SU-DHL-6 (cell line): ENCODE measurements at regions not wholly inside any gene's neighbourhood (a gene's known extent, or its start where the extent isn't known, plus 50 kb on each side); places are given as distances from the start of the nearest gene placed in this dataset.

Source experiments
- H2AFZ ChIP-seq: fragments of 200-600 bp; sonication (generic); 2 replicates; pipeline ENCODE4 v1.6.1; 2014; ENCODE audit warnings: low read depth, mild to moderate bottlenecking, moderate library complexity, mixed read lengths, antibody characterized with exemption, low read length; ENCODE audit not compliant: severe bottlenecking
- H3F3A ChIP-seq: fragments of 200-600 bp; shearing (Covaris generic); 2 replicates; pipeline ENCODE4 v1.6.0; 2016; ENCODE audit warnings: antibody characterized with exemption, mild to moderate bottlenecking; ENCODE audit not compliant: insufficient read depth
- H3K27ac ChIP-seq: fragments of 200-600 bp; sonication (generic); 2 replicates; pipeline ENCODE4 v1.5.1; 2016; ENCODE audit warnings: low read depth, mild to moderate bottlenecking, low read length, moderate library complexity, mixed read lengths
- H3K27me3 ChIP-seq: fragments of 200-600 bp; sonication (generic), shearing (Covaris generic); 2 replicates; pipeline ENCODE4 v1.6.0; 2014; ENCODE audit warnings: mild to moderate bottlenecking, low read length
- H3K36me3 ChIP-seq: fragments of 200-600 bp; sonication (generic); 2 replicates; pipeline ENCODE4 v1.6.1; 2014; ENCODE audit warnings: mild to moderate bottlenecking, low read length, mixed read lengths
- H3K4me2 ChIP-seq: fragments of 300-600, 200-600 bp; shearing (Covaris generic), sonication (generic); 2 replicates; pipeline ENCODE4 v1.6.0; 2014; ENCODE audit warnings: low read length, low read depth, mild to moderate bottlenecking; ENCODE audit not compliant: poor library complexity, severe bottlenecking
- H3K4me3 ChIP-seq: fragments of 200-600 bp; sonication (generic); 2 replicates; pipeline ENCODE4 v1.5.1; 2014; ENCODE audit warnings: antibody characterized with exemption, low read length, mild to moderate bottlenecking, mixed read lengths; ENCODE audit not compliant: insufficient read depth, poor library complexity, severe bottlenecking
- H3K79me2 ChIP-seq: fragments of 200-600 bp; sonication (generic); 2 replicates; pipeline ENCODE4 v1.6.1; 2014; ENCODE audit warnings: mild to moderate bottlenecking, low read length, moderate library complexity; ENCODE audit not compliant: insufficient read depth
- H3K9ac ChIP-seq: fragments of 200-600 bp; sonication (generic); 2 replicates; pipeline ENCODE4 v1.7.0; 2014; ENCODE audit warnings: mild to moderate bottlenecking, low read length
- H3K9me2 ChIP-seq: fragments of 200-600 bp; sonication (generic); replicated peaks from 2 replicates; pipeline ENCODE4 v1.6.1; 2014; ENCODE audit warnings: low read length; ENCODE audit not compliant: insufficient read depth
- H3K9me3 ChIP-seq: fragments of 200-600 bp; sonication (generic); 2 replicates; pipeline ENCODE4 v1.6.1; 2014; ENCODE audit warnings: low read length, mixed read lengths; ENCODE audit not compliant: insufficient read depth
- H4K20me1 ChIP-seq: fragments of 200-600 bp; sonication (generic); 2 replicates; pipeline ENCODE4 v1.6.1; 2014; ENCODE audit warnings: low read depth, mild to moderate bottlenecking, antibody characterized with exemption, low read length, moderate library complexity, mixed read lengths
- EZH2phosphoT487 ChIP-seq: fragments of 200-600 bp; sonication (generic), shearing (Covaris generic); conservative IDR thresholded peaks from 2 replicates; pipeline ENCODE4 v1.6.1; 2018; ENCODE audit warnings: mild to moderate bottlenecking, antibody characterized with exemption, low read length, moderate library complexity, mixed read lengths
- TF ChIP-seq, protein P1 (sequence below): fragments of 200-600 bp; sonication (generic); IDR thresholded peaks from one replicate; pipeline ENCODE4 v1.5.1; 2017; ENCODE audit warnings: antibody characterized with exemption, mild to moderate bottlenecking, low read length, moderate library complexity; ENCODE audit not compliant: insufficient read depth, poor library complexity, severe bottlenecking

DNA sequence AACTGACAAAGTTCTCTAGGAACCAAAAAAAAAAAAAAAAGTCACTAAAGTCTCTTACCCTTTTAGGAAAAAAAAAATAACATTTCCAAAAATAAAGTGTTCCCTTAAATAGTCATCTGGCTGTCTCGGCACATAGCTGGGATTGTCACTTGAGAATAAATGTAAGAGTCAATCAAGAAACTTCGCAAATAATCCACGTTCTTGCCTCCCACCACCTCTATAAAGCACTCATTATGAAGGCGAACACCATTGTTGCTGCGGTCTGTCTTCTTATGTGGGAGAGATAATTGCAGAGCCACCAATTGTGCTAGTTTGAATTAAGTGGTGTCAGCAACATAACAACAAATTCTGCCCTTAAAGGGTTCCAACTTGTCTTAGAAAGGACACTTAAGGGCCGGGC is 163.7 kb downstream of the FBXO15 start:
- Histone ChIP-seq H2AFZ (no peak overlapping the region), H4K20me1 (no peaks in the 10 kb centered on the region), H3K27ac (no peak overlapping the region), H3K4me2 (no peak overlapping the region), H3K36me3 (no peaks in the 10 kb centered on the region), H3K79me2 (no peaks in the 10 kb centered on the region), H3K9me2 (no peaks in the 10 kb centered on the region), H3K4me3 (no peak overlapping the region), H3K9me3 (no peaks in the 10 kb centered on the region), H3K9ac (no peak overlapping the region), H3K27me3 (no peaks in the 10 kb centered on the region), H3F3A (no peaks in the 10 kb centered on the region)
- TF ChIP-seq, protein P1, sequence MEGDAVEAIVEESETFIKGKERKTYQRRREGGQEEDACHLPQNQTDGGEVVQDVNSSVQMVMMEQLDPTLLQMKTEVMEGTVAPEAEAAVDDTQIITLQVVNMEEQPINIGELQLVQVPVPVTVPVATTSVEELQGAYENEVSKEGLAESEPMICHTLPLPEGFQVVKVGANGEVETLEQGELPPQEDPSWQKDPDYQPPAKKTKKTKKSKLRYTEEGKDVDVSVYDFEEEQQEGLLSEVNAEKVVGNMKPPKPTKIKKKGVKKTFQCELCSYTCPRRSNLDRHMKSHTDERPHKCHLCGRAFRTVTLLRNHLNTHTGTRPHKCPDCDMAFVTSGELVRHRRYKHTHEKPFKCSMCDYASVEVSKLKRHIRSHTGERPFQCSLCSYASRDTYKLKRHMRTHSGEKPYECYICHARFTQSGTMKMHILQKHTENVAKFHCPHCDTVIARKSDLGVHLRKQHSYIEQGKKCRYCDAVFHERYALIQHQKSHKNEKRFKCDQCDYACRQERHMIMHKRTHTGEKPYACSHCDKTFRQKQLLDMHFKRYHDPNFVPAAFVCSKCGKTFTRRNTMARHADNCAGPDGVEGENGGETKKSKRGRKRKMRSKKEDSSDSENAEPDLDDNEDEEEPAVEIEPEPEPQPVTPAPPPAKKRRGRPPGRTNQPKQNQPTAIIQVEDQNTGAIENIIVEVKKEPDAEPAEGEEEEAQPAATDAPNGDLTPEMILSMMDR = no peak
- no peak for TF ChIP-seq EZH2phosphoT487

- Histone ChIP-seq H2AFZ (no peak overlapping the region), H3K9me3 (no peaks in the 10 kb centered on the region), H3K4me2 (no peak overlapping the region), H3K9ac (no peak overlapping the region), H3K4me3 (no peak overlapping the region), H3K27me3 (no peaks in the 10 kb centered on the region), H4K20me1 (no peaks in the 10 kb centered on the region), H3K9me2 (no peaks in the 10 kb centered on the region), H3F3A (no peaks in the 10 kb centered on the region), H3K79me2 (no peaks in the 10 kb centered on the region), H3K36me3 (no peaks in the 10 kb centered on the region), H3K27ac (no peak overlapping the region)
- no peak for TF ChIP-seq EZH2phosphoT487
Observed at GRCh38 chr18:73983496-73983895, 164.1 kb downstream of the FBXO15 start.

- Histone ChIP-seq H3F3A (no peaks in the 10 kb centered on the region), H2AFZ (no peak overlapping the region), H3K4me2 (no peak overlapping the region), H3K27ac (no peak overlapping the region), H3K4me3 (no peak overlapping the region), H3K9me3 (no peaks in the 10 kb centered on the region), H3K27me3 (no peaks in the 10 kb centered on the region), H3K36me3 (no peaks in the 10 kb centered on the region), H3K79me2 (no peaks in the 10 kb centered on the region), H4K20me1 (no peaks in the 10 kb centered on the region), H3K9ac (no peak overlapping the region), H3K9me2 (no peaks in the 10 kb centered on the region)
- TF ChIP-seq, protein P1 = no peak
- no peak for TF ChIP-seq EZH2phosphoT487
Observed at GRCh38 chr18:73981796-73982195, 165.8 kb downstream of the FBXO15 start.

GRCh38 chr18:73980289-73980979 is 167.2 kb downstream of the FBXO15 start:
- Histone ChIP-seq H3K36me3 (no peaks in the 10 kb centered on the region), H3K4me3 (no peak overlapping the region), H3K9me3 (no peaks in the 10 kb centered on the region), H3K9ac (no peak overlapping the region), H3K9me2 (no peaks in the 10 kb centered on the region), H3F3A (no peaks in the 10 kb centered on the region), H2AFZ (no peak overlapping the region), H3K79me2 (no peaks in the 10 kb centered on the region), H4K20me1 (no peaks in the 10 kb centered on the region), H3K27me3 (no peaks in the 10 kb centered on the region), H3K4me2 (no peak overlapping the region), H3K27ac (no peak overlapping the region)
- no peak for TF ChIP-seq EZH2phosphoT487
- TF ChIP-seq, protein P1 = no peak
